H1 (cell line): ENCODE measurements at regions not wholly inside any gene's neighbourhood (a gene's known extent, or its start where the extent isn't known, plus 50 kb on each side); places are given as distances from the start of the nearest gene placed in this dataset.

ENCODE experiments used
- CTCF ChIA-PET: fragments of 300-600 bp; sonication (Branson Sonifier 250); formaldehyde crosslinking; loops from one replicate; lab custom pipeline; 2021; ENCODE audit not compliant: partially characterized antibody; lab: Charles Lee
- POLR2A ChIA-PET: fragments of 300-600 bp; sonication (Branson Sonifier 250); formaldehyde crosslinking; loops from one replicate; lab custom pipeline; 2021; ENCODE audit warnings: inconsistent platforms; ENCODE audit not compliant: partially characterized antibody; lab: Charles Lee
- DNase-seq, 2 experiments: peaks; one replicate each; pipeline versions ENCODE4 v3.0.0 to v3.0.0-alpha.2; 2010 to 2022; ENCODE audit warnings: low spot score in 2 of 2, low read depth in 1 of 2, mixed read lengths in 1 of 2
- FAIRE-seq: peaks from 2 replicates; lab custom pipeline; 2011; peaks lifted over from hg19 to GRCh38; lab: Jason Lieb, UNC
- H2AFZ ChIP-seq: 2 replicates; pipeline ENCODE4 v1.8.1; 2012; ENCODE audit warnings: low read length, inconsistent platforms
- H2AK5ac ChIP-seq: 2 replicates; pipeline ENCODE4 v1.6.1; 2013; ENCODE audit warnings: low read depth, low read length
- H2BK120ac ChIP-seq: replicated peaks from 2 replicates; pipeline ENCODE3; 2013; ENCODE audit warnings: low read depth, low read length, inconsistent platforms
- H2BK12ac ChIP-seq: 2 replicates; pipeline ENCODE4 v1.6.1; 2013; ENCODE audit warnings: low read depth, low read length
- H2BK15ac ChIP-seq: 2 replicates; pipeline ENCODE4 v1.6.1; 2013; ENCODE audit warnings: low read length
- H2BK20ac ChIP-seq: 2 replicates; pipeline ENCODE4 v1.6.1; 2013; ENCODE audit warnings: low read length
- H2BK5ac ChIP-seq: 2 replicates; pipeline ENCODE4 v1.6.1; 2013; ENCODE audit warnings: low read depth, low read length
- H3K14ac ChIP-seq: 2 replicates; pipeline ENCODE4 v1.6.1; 2013; ENCODE audit warnings: inconsistent platforms; ENCODE audit not compliant: insufficient read length
- H3K18ac ChIP-seq: 2 replicates; pipeline ENCODE4 v1.6.1; 2013; ENCODE audit warnings: low read length; ENCODE audit errors: extremely low read depth
- H3K23ac ChIP-seq: 2 replicates; pipeline ENCODE4 v1.6.1; 2013; ENCODE audit warnings: inconsistent platforms; ENCODE audit not compliant: insufficient read length
- H3K23me2 ChIP-seq: 2 replicates; pipeline ENCODE4 v1.6.1; 2013; ENCODE audit warnings: low read depth, low read length
- H3K27ac ChIP-seq: 2 replicates; pipeline ENCODE4 v1.6.1; 2011; ENCODE audit warnings: low read depth, low read length, inconsistent platforms
- H3K27me3 ChIP-seq, 4 experiments: replicated peaks in 1 of 4; 1 replicate in 1 of 4; 2 replicates in 3 of 4; pipeline versions ENCODE4 v1.6.1 to v1.8.1; 2011 to 2013; ENCODE audit warnings: low read length in 3 of 4, mild to moderate bottlenecking in 3 of 4, inconsistent platforms in 2 of 4, mixed read lengths in 2 of 4, moderate library complexity in 1 of 4; ENCODE audit not compliant: control insufficient read depth in 3 of 4, insufficient read depth in 3 of 4; ENCODE audit errors: extremely low read depth in 1 of 4
- H3K36me3 ChIP-seq, 4 experiments: 2 replicates each; pipeline versions ENCODE4 v1.6.1 to v1.8.1; 2011 to 2013; ENCODE audit warnings: mild to moderate bottlenecking in 4 of 4, low read length in 3 of 4, moderate library complexity in 2 of 4, control low read depth in 1 of 4, inconsistent platforms in 1 of 4; ENCODE audit not compliant: insufficient read depth in 4 of 4, control insufficient read depth in 2 of 4
- H3K4ac ChIP-seq: replicated peaks from 2 replicates; pipeline ENCODE3; 2013; ENCODE audit warnings: low read length, low read depth, mixed read lengths, inconsistent platforms; ENCODE audit not compliant: insufficient read length
- H3K4me1 ChIP-seq, 4 experiments: replicated peaks in 1 of 4; 1 replicate in 1 of 4; 2 replicates in 3 of 4; pipeline versions ENCODE4 v1.6.1 to v1.8.1; 2011 to 2013; ENCODE audit warnings: low read length in 3 of 4, inconsistent platforms in 2 of 4, mixed read lengths in 1 of 4; ENCODE audit not compliant: insufficient read depth in 4 of 4, control insufficient read depth in 3 of 4
- H3K4me2 ChIP-seq, 2 experiments: 2 replicates each; pipeline versions ENCODE4 v1.6.1 to v1.8.1; 2011 to 2013; ENCODE audit warnings: low read depth in 2 of 2, low read length in 2 of 2, control low read depth in 1 of 2, inconsistent platforms in 1 of 2, mild to moderate bottlenecking in 1 of 2; ENCODE audit not compliant: insufficient read depth in 1 of 2
- H3K4me3 ChIP-seq, 4 experiments: fragments of 200-600, 300-600 bp in 1 of 4; sonication (generic), shearing (Covaris generic), sonication (Bioruptor Twin) in 1 of 4; 2 replicates each; pipeline versions ENCODE4 v1.5.1 to v1.8.1; 2011 to 2016; ENCODE audit warnings: low read length in 4 of 4, low read depth in 3 of 4, control low read depth in 2 of 4, inconsistent platforms in 2 of 4, mild to moderate bottlenecking in 2 of 4, mixed read lengths in 1 of 4, moderate library complexity in 1 of 4; ENCODE audit not compliant: insufficient read depth in 2 of 4; ENCODE audit errors: extremely low read depth in 1 of 4
- H3K56ac ChIP-seq: replicated peaks from 2 replicates; pipeline ENCODE3; 2013; ENCODE audit warnings: low read depth, mild to moderate bottlenecking, mixed read lengths, low read length, inconsistent platforms; ENCODE audit not compliant: insufficient read length
- H3K79me1 ChIP-seq: 2 replicates; pipeline ENCODE4 v1.6.1; 2013; ENCODE audit warnings: low read depth, low read length, control low read depth
- H3K79me2 ChIP-seq, 2 experiments: 2 replicates each; pipeline versions ENCODE4 v1.6.1 to v1.8.1; 2012 to 2013; ENCODE audit warnings: low read length in 2 of 2, mild to moderate bottlenecking in 2 of 2, inconsistent platforms in 1 of 2; ENCODE audit not compliant: insufficient read depth in 2 of 2, control insufficient read depth in 1 of 2
- H3K9ac ChIP-seq, 4 experiments: replicated peaks in 1 of 4; 1 replicate in 1 of 4; 2 replicates in 3 of 4; pipeline versions ENCODE4 v1.6.1 to v1.8.1; 2011 to 2013; ENCODE audit warnings: low read depth in 3 of 4, low read length in 3 of 4, control low read depth in 2 of 4, mild to moderate bottlenecking in 2 of 4, moderate library complexity in 2 of 4, inconsistent platforms in 1 of 4; ENCODE audit errors: extremely low read depth in 1 of 4
- H3K9me3 ChIP-seq, 2 experiments: 2 replicates each; pipeline versions ENCODE4 v1.6.1 to v1.8.1; 2012 to 2013; ENCODE audit warnings: mild to moderate bottlenecking in 2 of 2, moderate library complexity in 2 of 2, control low read depth in 1 of 2, inconsistent platforms in 1 of 2, low read depth in 1 of 2, low read length in 1 of 2, mixed read lengths in 1 of 2; ENCODE audit not compliant: insufficient read depth in 2 of 2
- H4K20me1 ChIP-seq, 2 experiments: replicated peaks in 1 of 2; 2 replicates each; pipeline versions ENCODE3 to v1.8.1; 2011 to 2013; ENCODE audit warnings: inconsistent platforms in 2 of 2, low read length in 2 of 2, mild to moderate bottlenecking in 1 of 2; ENCODE audit not compliant: insufficient read depth in 2 of 2, control insufficient read depth in 1 of 2
- H4K5ac ChIP-seq: 2 replicates; pipeline ENCODE4 v1.6.1; 2013; ENCODE audit warnings: low read length, low read depth, mixed read lengths, inconsistent platforms; ENCODE audit not compliant: insufficient read length
- H4K8ac ChIP-seq: 2 replicates; pipeline ENCODE4 v1.8.0; 2013; ENCODE audit warnings: mild to moderate bottlenecking, moderate library complexity, low read length, inconsistent platforms; ENCODE audit not compliant: insufficient read depth; ENCODE audit errors: extremely low read depth
- H4K91ac ChIP-seq: replicated peaks from 2 replicates; pipeline ENCODE3; 2013; ENCODE audit warnings: low read length, mixed read lengths, inconsistent platforms; ENCODE audit not compliant: insufficient read length
- BACH1 ChIP-seq: IDR thresholded peaks from 2 replicates; pipeline ENCODE4 v1.6.1; 2012; ENCODE audit warnings: low read length, improper control_type of control experiment
- BRCA1 ChIP-seq: IDR thresholded peaks from 2 replicates; pipeline ENCODE4 v1.6.1; 2012; ENCODE audit warnings: low read depth, low read length, improper control_type of control experiment
- CHD2 ChIP-seq: IDR thresholded peaks from 2 replicates; pipeline ENCODE4 v1.6.1; 2012; ENCODE audit warnings: low read length, improper control_type of control experiment
- CTBP2 ChIP-seq: IDR thresholded peaks from 2 replicates; pipeline ENCODE4 v1.7.0; 2011; ENCODE audit warnings: borderline replicate concordance, mild to moderate bottlenecking, moderate library complexity, mixed read lengths, low read length; ENCODE audit not compliant: insufficient read depth, insufficient read length
- KDM5A ChIP-seq: fragments of 200-600 bp; IDR thresholded peaks from 2 replicates; pipeline ENCODE4 v1.7.1; 2012; ENCODE audit warnings: mild to moderate bottlenecking, low read length, inconsistent platforms, mixed read lengths
- NANOG ChIP-seq: IDR thresholded peaks from 2 replicates; pipeline ENCODE4 v1.6.1; 2011; ENCODE audit warnings: low read length, low read depth, mild to moderate bottlenecking, inconsistent platforms; ENCODE audit not compliant: insufficient read depth, poor library complexity, severe bottlenecking
- RNF2 ChIP-seq: fragments of 200-900, 300-1000 bp; sonication (generic); IDR thresholded peaks from 2 replicates; pipeline ENCODE4 v1.7.1; 2016; ENCODE audit warnings: borderline replicate concordance, low read depth, mild to moderate bottlenecking, antibody characterized with exemption, low read length; ENCODE audit not compliant: poor library complexity, severe bottlenecking; ENCODE audit errors: missing control alignments
- SAP30 ChIP-seq: fragments of 300-600 bp; sonication (generic); IDR thresholded peaks from 2 replicates; pipeline ENCODE4 v1.7.1; 2012; ENCODE audit warnings: low read length, moderate library complexity, mild to moderate bottlenecking, inconsistent platforms; ENCODE audit not compliant: insufficient read depth, insufficient replicate concordance
- SIX5 ChIP-seq: IDR thresholded peaks from 2 replicates; pipeline ENCODE4 v1.6.1; 2011; ENCODE audit warnings: mild to moderate bottlenecking, low read depth, low read length
- WGBS, 2 experiments: shearing (Covaris generic) in 1 of 2; methylation state at CpG; one replicate each; pipeline versions ENCODE4 v1.1.6 to v1.1.7; 2013 to 2015; ENCODE audit warnings: low lambda C conversion rate in 2 of 2, mixed read lengths in 2 of 2, inconsistent platforms in 1 of 2, low coverage in 1 of 2, missing lambda C conversion rate in 1 of 2; ENCODE audit not compliant: insufficient replicate concordance in 2 of 2, insufficient coverage in 1 of 2, insufficient read length in 1 of 2; ENCODE audit errors: extremely low coverage in 1 of 2, missing lambda C conversion rate in 1 of 2; 5-methylcytosine and 5-hydroxymethylcytosine counted together
- TF ChIP-seq, protein P1 (sequence below): IDR thresholded peaks from 2 replicates; pipeline ENCODE4 v1.6.1; 2012; ENCODE audit warnings: inconsistent platforms
- TF ChIP-seq, protein P2 (sequence below), 3 experiments: IDR thresholded peaks; 1 replicate in 2 of 3; 2 replicates in 1 of 3; pipeline versions ENCODE4 v1.5.1 to v1.6.1; 2011; ENCODE audit warnings: low read length in 3 of 3, mild to moderate bottlenecking in 3 of 3, inconsistent platforms in 2 of 3, low read depth in 1 of 3, moderate library complexity in 1 of 3; ENCODE audit not compliant: insufficient read depth in 1 of 3; ENCODE audit errors: control extremely low read depth in 1 of 3

DNA sequence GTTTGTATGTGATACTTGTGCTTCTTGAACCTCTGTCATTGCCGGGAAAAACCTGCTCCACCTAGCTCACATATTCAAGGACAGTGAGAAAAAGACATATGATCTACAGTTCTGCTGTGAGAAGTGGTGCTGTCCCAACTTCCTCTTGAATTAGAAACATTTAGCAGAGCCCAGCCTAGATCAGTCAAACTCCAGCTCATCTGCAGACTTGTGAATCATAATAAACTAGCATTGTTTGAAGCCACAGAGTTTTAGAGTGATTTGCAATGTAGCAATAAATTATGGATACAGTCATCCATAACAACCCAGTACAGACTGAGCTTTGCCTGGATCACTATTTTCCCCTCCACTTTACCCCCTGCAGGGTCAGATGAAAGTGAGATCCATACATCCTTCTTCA, 497.8 kb downstream of the PLA2G4A start:
- no peak for FAIRE-seq
- H3K36me3 ChIP-seq: no peaks in the 10 kb centered on the region
- H3K4me2 ChIP-seq: no peak overlapping the region
- no peaks in the 10 kb centered on the region for H3K79me2 ChIP-seq
- H3K27me3 ChIP-seq: no peaks in the 10 kb centered on the region
- no peak overlapping the region for H2BK5ac ChIP-seq
- WGBS, 2 experiments: 82% methylated on average over 1 of the region's 1 CpG; no CpG with 5 or more reads in 1 of the 2 experiments
- no peak overlapping the region for H4K5ac ChIP-seq
- no peak overlapping the region for H4K91ac ChIP-seq
- no peak overlapping the region for H2BK12ac ChIP-seq
- no peaks in the 10 kb centered on the region for H4K20me1 ChIP-seq
- H3K9me3 ChIP-seq: no peaks in the 10 kb centered on the region
- H3K56ac ChIP-seq: no peak overlapping the region
- no peak overlapping the region for H2AK5ac ChIP-seq
- no peak overlapping the region; the same call in 1 of the 2 replicates for H2AFZ ChIP-seq
- H3K9ac ChIP-seq: no peak overlapping the region
- DNase-seq: no peak
- CTCF ChIA-PET: interaction anchor here (1.1 kb wide), 1 partner anchor 21 kb away, joined by 3 read pairs; no protein-coding TSS in a partner anchor
- H3K4ac ChIP-seq: no peak overlapping the region
- H4K8ac ChIP-seq: no peak overlapping the region
- no peak overlapping the region for H3K23ac ChIP-seq
- no peak overlapping the region for H3K18ac ChIP-seq
- no peaks in the 10 kb centered on the region for H3K4me1 ChIP-seq
- no peak overlapping the region for H2BK15ac ChIP-seq
- H3K4me3 ChIP-seq: no peak overlapping the region
- H2BK120ac ChIP-seq: no peak overlapping the region
- H2BK20ac ChIP-seq: no peak overlapping the region
- POLR2A ChIA-PET: no interaction called here
- H3K14ac ChIP-seq: no peak overlapping the region
- H3K23me2 ChIP-seq: no peaks in the 10 kb centered on the region
- no peaks in the 10 kb centered on the region for H3K79me1 ChIP-seq
- H3K27ac ChIP-seq: no peak overlapping the region
- TF ChIP-seq, protein P1, sequence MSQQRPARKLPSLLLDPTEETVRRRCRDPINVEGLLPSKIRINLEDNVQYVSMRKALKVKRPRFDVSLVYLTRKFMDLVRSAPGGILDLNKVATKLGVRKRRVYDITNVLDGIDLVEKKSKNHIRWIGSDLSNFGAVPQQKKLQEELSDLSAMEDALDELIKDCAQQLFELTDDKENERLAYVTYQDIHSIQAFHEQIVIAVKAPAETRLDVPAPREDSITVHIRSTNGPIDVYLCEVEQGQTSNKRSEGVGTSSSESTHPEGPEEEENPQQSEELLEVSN: no peak
- no peak for TF ChIP-seq CTBP2
- no peak for TF ChIP-seq NANOG
- TF ChIP-seq, protein P2, sequence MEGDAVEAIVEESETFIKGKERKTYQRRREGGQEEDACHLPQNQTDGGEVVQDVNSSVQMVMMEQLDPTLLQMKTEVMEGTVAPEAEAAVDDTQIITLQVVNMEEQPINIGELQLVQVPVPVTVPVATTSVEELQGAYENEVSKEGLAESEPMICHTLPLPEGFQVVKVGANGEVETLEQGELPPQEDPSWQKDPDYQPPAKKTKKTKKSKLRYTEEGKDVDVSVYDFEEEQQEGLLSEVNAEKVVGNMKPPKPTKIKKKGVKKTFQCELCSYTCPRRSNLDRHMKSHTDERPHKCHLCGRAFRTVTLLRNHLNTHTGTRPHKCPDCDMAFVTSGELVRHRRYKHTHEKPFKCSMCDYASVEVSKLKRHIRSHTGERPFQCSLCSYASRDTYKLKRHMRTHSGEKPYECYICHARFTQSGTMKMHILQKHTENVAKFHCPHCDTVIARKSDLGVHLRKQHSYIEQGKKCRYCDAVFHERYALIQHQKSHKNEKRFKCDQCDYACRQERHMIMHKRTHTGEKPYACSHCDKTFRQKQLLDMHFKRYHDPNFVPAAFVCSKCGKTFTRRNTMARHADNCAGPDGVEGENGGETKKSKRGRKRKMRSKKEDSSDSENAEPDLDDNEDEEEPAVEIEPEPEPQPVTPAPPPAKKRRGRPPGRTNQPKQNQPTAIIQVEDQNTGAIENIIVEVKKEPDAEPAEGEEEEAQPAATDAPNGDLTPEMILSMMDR (IDR thresholded peaks at IDR 0.05; ENCODE audit: control extremely low read depth in 1 of 3, insufficient read depth in 1 of 3, low read depth in 1 of 3, low read length in 3 of 3): no peak
- no peak for TF ChIP-seq CHD2
- TF ChIP-seq SAP30: no peak
- TF ChIP-seq KDM5A: no peak
- no peak for TF ChIP-seq RNF2
- no peak for TF ChIP-seq BRCA1
- TF ChIP-seq BACH1: no peak
- no peak for TF ChIP-seq SIX5
